HEK293 (cell line): ENCODE measurements at regions not wholly inside any gene's neighbourhood (a gene's known extent, or its start where the extent isn't known, plus 50 kb on each side); places are given as distances from the start of the nearest gene placed in this dataset.
"Not testable (repeated sequence)": the region's sequence is repeated elsewhere in the genome, so short reads cannot be mapped to it uniquely, and the experiment has no call there.

Experiments used
- CTCF ChIP-seq: fragments of 450-650 bp; formaldehyde crosslinking; IDR thresholded peaks from 2 replicates; pipeline ENCODE4 v1.5.1; 2016; ENCODE audit warnings: missing biosample characterization, missing genetic modification characterization
- GLIS1 ChIP-seq: fragments of 450-650 bp; formaldehyde crosslinking; IDR thresholded peaks from 2 replicates; pipeline ENCODE4 v1.5.1; 2016; ENCODE audit warnings: missing biosample characterization, missing genetic modification characterization
- SCRT1 ChIP-seq: fragments of 450-650 bp; formaldehyde crosslinking; IDR thresholded peaks from 2 replicates; pipeline ENCODE4 v1.5.1; 2016; ENCODE audit warnings: missing biosample characterization, missing genetic modification characterization, borderline replicate concordance
- YY1 ChIP-seq: fragments of 450-650 bp; formaldehyde crosslinking; IDR thresholded peaks from 2 replicates; pipeline ENCODE4 v1.5.1; 2018; ENCODE audit warnings: missing biosample characterization, missing genetic modification characterization
- ZBTB11 ChIP-seq: fragments of 450-650 bp; formaldehyde crosslinking; conservative IDR thresholded peaks from 2 replicates; pipeline ENCODE4 v1.5.1; 2016; ENCODE audit warnings: low read depth, missing biosample characterization, missing genetic modification characterization
- ZBTB7A ChIP-seq: fragments of 450-650 bp; formaldehyde crosslinking; IDR thresholded peaks from 2 replicates; pipeline ENCODE4 v1.5.1; 2016; ENCODE audit warnings: low read depth, missing biosample characterization, missing genetic modification characterization
- ZFP3 ChIP-seq: fragments of 450-650 bp; formaldehyde crosslinking; IDR thresholded peaks from 2 replicates; pipeline ENCODE4 v1.5.1; 2016; ENCODE audit warnings: low read depth, missing biosample characterization, missing genetic modification characterization
- ZFP41 ChIP-seq: fragments of 450-650 bp; formaldehyde crosslinking; IDR thresholded peaks from 2 replicates; pipeline ENCODE4 v1.5.1; 2016; ENCODE audit warnings: missing biosample characterization, missing genetic modification characterization, borderline replicate concordance
- ZNF114 ChIP-seq: fragments of 450-650 bp; formaldehyde crosslinking; IDR thresholded peaks from 2 replicates; pipeline ENCODE4 v1.5.0; 2017; ENCODE audit warnings: missing biosample characterization, missing genetic modification characterization
- ZNF175 ChIP-seq: fragments of 450-650 bp; formaldehyde crosslinking; IDR thresholded peaks from 2 replicates; pipeline ENCODE4 v1.5.1; 2016; ENCODE audit warnings: missing biosample characterization, missing genetic modification characterization
- ZNF24 ChIP-seq: fragments of 450-650 bp; formaldehyde crosslinking; IDR thresholded peaks from 2 replicates; pipeline ENCODE4 v1.5.1; 2016; ENCODE audit warnings: missing biosample characterization, missing genetic modification characterization
- ZNF274 ChIP-seq, 2 experiments: fragments of 200-500 bp in 1 of 2; fragments of 450-650 bp in 1 of 2; sonication (Bioruptor generic) in 1 of 2; formaldehyde crosslinking in 1 of 2; IDR thresholded peaks; 2 replicates each; pipeline versions ENCODE4 v1.5.1 to v1.6.1; 2014 to 2016; ENCODE audit warnings: borderline replicate concordance in 1 of 2, inconsistent platforms in 1 of 2, low read length in 1 of 2, missing biosample characterization in 1 of 2, missing genetic modification characterization in 1 of 2
- ZNF398 ChIP-seq: fragments of 450-650 bp; formaldehyde crosslinking; IDR thresholded peaks from 2 replicates; pipeline ENCODE4 v1.5.1; 2017; ENCODE audit warnings: missing biosample characterization, missing genetic modification characterization
- ZNF777 ChIP-seq: fragments of 450-650 bp; formaldehyde crosslinking; IDR thresholded peaks from 2 replicates; pipeline ENCODE4 v1.5.1; 2017; ENCODE audit warnings: missing biosample characterization, missing genetic modification characterization, borderline replicate concordance

GRCh38 chr20:1727303-1727702 lies 69.7 kb upstream of the SIRPG start:
- TF ChIP-seq CTCF (tag by site-specific recombination); ZNF114 (tag by site-specific recombination); ZNF777 (tag by site-specific recombination); YY1 (tag by site-specific recombination); ZBTB7A (tag by site-specific recombination); ZNF24 (tag by site-specific recombination); ZNF398 (tag by site-specific recombination); ZFP41; SCRT1 (tag by site-specific recombination); ZFP3; ZNF175 (tag by site-specific recombination); ZBTB11 (tag by site-specific recombination); ZNF274 (IDR thresholded peaks at IDR 0.05; ENCODE audit: low read length); ZNF274 (tag by site-specific recombination; IDR thresholded peaks at IDR 0.05; ENCODE audit: borderline replicate concordance); GLIS1: not testable (repeated sequence)
